ENCODE measurements at regions not wholly inside any gene's neighbourhood (a gene's known extent, or its start where the extent isn't known, plus 50 kb on each side); places are given as distances from the start of the nearest gene placed in this dataset.

DNA sequence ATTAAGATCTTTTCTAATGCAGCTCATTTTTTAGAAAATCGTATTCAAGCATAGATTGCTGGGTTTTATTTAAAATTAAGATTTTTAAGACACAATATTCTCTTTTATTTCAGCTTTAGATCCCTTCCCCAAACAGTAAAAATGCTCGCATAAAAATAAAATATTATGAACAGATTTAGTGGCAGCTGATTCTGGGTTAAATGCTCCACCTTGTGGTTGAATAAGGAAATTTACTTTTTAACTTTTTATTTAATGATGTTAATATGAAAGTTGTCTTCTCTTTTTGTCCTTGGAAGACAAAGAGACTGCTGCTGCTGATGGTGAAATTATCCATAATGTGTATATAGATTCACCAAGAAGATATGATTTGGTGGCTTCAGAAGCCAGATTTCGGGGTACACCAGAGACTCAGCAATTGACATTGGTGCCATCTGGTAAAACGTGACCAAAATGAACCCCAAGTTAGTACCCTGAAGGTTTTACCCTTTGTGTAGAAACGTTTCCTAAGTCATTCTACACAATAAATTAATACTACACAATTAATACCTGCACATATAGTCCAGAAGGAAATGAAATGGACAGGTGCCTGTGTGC lies 128.0 kb downstream of the ADAMTS1 start:
- Histone ChIP-seq H3K18ac (ENCODE audit: low read depth, low read length) (no peak overlapping the region), H4K5ac (ENCODE audit: low read depth, low read length) (no peak overlapping the region), H3K4me3 (ENCODE audit: insufficient read depth, low read depth, low read length) (no peak overlapping the region), H3K4ac (ENCODE audit: low read depth, low read length) (no peak overlapping the region), H2AFZ (replicated peaks; ENCODE audit: low read length, poor library complexity) (no peak overlapping the region), H3K79me1 (ENCODE audit: low read depth in 1 of 2, low read length in 2 of 2) (no peaks in the 10 kb centered on the region), H3K9me3 (ENCODE audit: control insufficient read depth, insufficient read depth, low read length) (no peaks in the 10 kb centered on the region), H3K56ac (ENCODE audit: extremely low read depth, insufficient read depth, low read length) (no peak overlapping the region), H3K27ac (ENCODE audit: insufficient read depth, low read length) (no peak overlapping the region), H4K8ac (ENCODE audit: low read depth in 2 of 2, low read length in 2 of 2) (no peak overlapping the region), H2BK15ac (ENCODE audit: low read depth, low read length) (no peak overlapping the region), H4K20me1 (ENCODE audit: insufficient read depth, low read length) (no peaks in the 10 kb centered on the region; the same call in 1 of the 2 replicates), H3K27me3 (ENCODE audit: control insufficient read depth, insufficient read depth, low read length) (no peaks in the 10 kb centered on the region), H2AK5ac (ENCODE audit: low read depth, low read length) (no peak overlapping the region), H3K9me1 (ENCODE audit: insufficient read depth, low read length) (no peaks in the 10 kb centered on the region), H2BK120ac (ENCODE audit: low read depth, low read length) (no peak overlapping the region), H3K4me1 (ENCODE audit: control insufficient read depth, insufficient read depth, low read length) (no peaks in the 10 kb centered on the region), H2AK9ac (replicated peaks; ENCODE audit: low read depth, low read length, poor library complexity) (no peak overlapping the region), H2BK5ac (ENCODE audit: low read depth, low read length, poor library complexity, severe bottlenecking) (no peak overlapping the region), H4K91ac (ENCODE audit: insufficient read depth, low read depth, low read length) (no peak overlapping the region), H3K14ac (replicated peaks; ENCODE audit: low read depth, low read length) (no peak overlapping the region), H3K36me3 (ENCODE audit: control insufficient read depth, insufficient read depth, low read length) (no peaks in the 10 kb centered on the region), H3K9ac (ENCODE audit: low read depth, low read length) (no peak overlapping the region), H3K23ac (ENCODE audit: low read depth, low read length) (no peak overlapping the region), H2BK20ac (ENCODE audit: low read depth, low read length) (no peak overlapping the region), H3K4me2 (ENCODE audit: low read depth, low read length) (peak overlapping the region; percentile 26; the same call in 1 of the 2 replicates)
- 20% methylated on average over 1 of the region's 5 CpGs; no CpG with 5 or more reads in 1 of the 2 experiments for WGBS, 2 experiments (ENCODE audit: extremely low coverage in 2 of 2, insufficient read length in 1 of 2)
- intact Hi-C loops (cut with micrococcal nuclease) = loop anchor here (1.0 to 5.0 kb wide), 5 partner anchors 550 to 1110 kb away; partner anchors contain the start of gene MRPL39
- TF ChIP-seq, protein P1, sequence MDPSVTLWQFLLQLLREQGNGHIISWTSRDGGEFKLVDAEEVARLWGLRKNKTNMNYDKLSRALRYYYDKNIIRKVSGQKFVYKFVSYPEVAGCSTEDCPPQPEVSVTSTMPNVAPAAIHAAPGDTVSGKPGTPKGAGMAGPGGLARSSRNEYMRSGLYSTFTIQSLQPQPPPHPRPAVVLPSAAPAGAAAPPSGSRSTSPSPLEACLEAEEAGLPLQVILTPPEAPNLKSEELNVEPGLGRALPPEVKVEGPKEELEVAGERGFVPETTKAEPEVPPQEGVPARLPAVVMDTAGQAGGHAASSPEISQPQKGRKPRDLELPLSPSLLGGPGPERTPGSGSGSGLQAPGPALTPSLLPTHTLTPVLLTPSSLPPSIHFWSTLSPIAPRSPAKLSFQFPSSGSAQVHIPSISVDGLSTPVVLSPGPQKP (IDR thresholded peaks at IDR 0.05; ENCODE audit: borderline replicate concordance, low read depth, low read length) = no peak
- TF ChIP-seq MAFK (IDR thresholded peaks at IDR 0.05; ENCODE audit: low read depth, low read length) = no peak
- peak; percentile 31; the same call in 1 of the 2 replicates for TF ChIP-seq SMC3 (IDR thresholded peaks at IDR 0.05; ENCODE audit: low read depth, low read length)
- TF ChIP-seq MAZ (IDR thresholded peaks at IDR 0.05; ENCODE audit: borderline replicate concordance, low read depth, low read length) = no peak
- peak; percentile 64 for TF ChIP-seq CTCF (conservative IDR thresholded peaks at IDR 0.05; ENCODE audit: low read depth, low read length)
- TF ChIP-seq MXI1 (IDR thresholded peaks at IDR 0.05; ENCODE audit: borderline replicate concordance, low read depth, low read length) = no peak
- peak; percentile 57 for TF ChIP-seq RAD21 (IDR thresholded peaks at IDR 0.05; ENCODE audit: low read length)
- ChIA-PET CTCF (interaction anchor here (0.7 to 1.4 kb wide), 6 partner anchors 13 to 824 kb away, joined by 3 read pairs; no protein-coding TSS in a partner anchor), POLR2A (ENCODE audit: unreplicated experiment) (no interaction called here)
- DNase-seq (peak; percentile 31), ATAC-seq (ENCODE audit: low read depth) (no peak)
- dilution Hi-C loops (cut with HindIII; ENCODE audit: low sequenced_read_pairs, unreplicated experiment) = no loop called here
- BruUV-seq (replicated peaks) = no TSS peak
- in situ Hi-C loops (cut with MboI; ENCODE audit: low sequenced_read_pairs) = loop anchor here (25.0 kb wide), 2 partner anchors 830 to 1105 kb away; partner anchors contain the start of gene MRPL39
